Brain microvascular endothelial cell (primary cell): ENCODE measurements at regions not wholly inside any gene's neighbourhood (a gene's known extent, or its start where the extent isn't known, plus 50 kb on each side); places are given as distances from the start of the nearest gene placed in this dataset.
A peak's percentile ranks its signal among the peaks of the same experiment; 100 is the strongest.

ENCODE experiments used
- DNase-seq: peaks from one replicate; pipeline ENCODE4 v3.0.0-alpha.2; 2020
- H3K27ac ChIP-seq: fragments of 250-450 bp; sonication (Bioruptor Pico); 2 replicates; pipeline ENCODE4 v1.5.1; 2020; ENCODE audit warnings: mild to moderate bottlenecking, moderate library complexity
- H3K27me3 ChIP-seq: fragments of 250-450 bp; sonication (Bioruptor Pico); replicated peaks from 2 replicates; pipeline ENCODE4 v1.5.1; 2020; ENCODE audit warnings: mild to moderate bottlenecking
- H3K36me3 ChIP-seq: fragments of 250-450 bp; sonication (Bioruptor Pico); replicated peaks from 2 replicates; pipeline ENCODE4 v1.5.1; 2020; ENCODE audit warnings: mild to moderate bottlenecking
- H3K4me3 ChIP-seq: 2 replicates; pipeline ENCODE4 v1.5.1; 2011; ENCODE audit warnings: low read depth, mild to moderate bottlenecking, control low read depth, low read length, moderate library complexity
- CTCF ChIP-seq: IDR thresholded peaks from 2 replicates; pipeline ENCODE4 v1.5.1; 2011; ENCODE audit warnings: low read depth, mild to moderate bottlenecking, moderate library complexity, low read length, control low read depth, inconsistent platforms; ENCODE audit errors: missing control alignments
- in situ Hi-C: cut with HindIII; loops from 2 replicates; pipeline ENCODE4 v1.10.0; 2017; ENCODE audit warnings: low sequenced_read_pairs, low pct_ligation_motif_present

GRCh38 chr4:144283526-144283925 is 143.0 kb upstream of the GYPA start:
- Histone ChIP-seq H3K4me3 (no peak overlapping the region), H3K27ac (no peak overlapping the region), H3K27me3 (no peaks in the 10 kb centered on the region), H3K36me3 (no peaks in the 10 kb centered on the region)
- no peak for DNase-seq
- no peak for TF ChIP-seq CTCF
- in situ Hi-C loops = no loop called here

- in situ Hi-C loops = no loop called here
Observed at GRCh38 chr4:144284026-144284425, 143.5 kb upstream of the GYPA start.

GRCh38 chr4:144288011-144288903 is 147.7 kb upstream of the GYPA start:
- no peak overlapping the region for H3K4me3 ChIP-seq
- no peak for TF ChIP-seq CTCF
- H3K27ac ChIP-seq = no peak overlapping the region
- no peaks in the 10 kb centered on the region for H3K36me3 ChIP-seq
- in situ Hi-C loops = no loop called here
- no peaks in the 10 kb centered on the region for H3K27me3 ChIP-seq
- DNase-seq = peak; percentile 42

More at GRCh38 chr4:144284026-144284425, 143.5 kb upstream of the GYPA start:
- Histone ChIP-seq H3K36me3 (no peaks in the 10 kb centered on the region), H3K4me3 (no peak overlapping the region), H3K27me3 (no peaks in the 10 kb centered on the region), H3K27ac (no peak overlapping the region)
- DNase-seq = no peak
- no peak for TF ChIP-seq CTCF

- DNase-seq = no peak
- H3K27ac ChIP-seq = no peak overlapping the region
- TF ChIP-seq CTCF = no peak
- no peaks in the 10 kb centered on the region for H3K27me3 ChIP-seq
- no peak overlapping the region for H3K4me3 ChIP-seq
- H3K36me3 ChIP-seq = no peaks in the 10 kb centered on the region
- in situ Hi-C loops = no loop called here
Observed at GRCh38 chr4:144289667-144290428, 149.3 kb upstream of the GYPA start.

GRCh38 chr4:144291164-144291563 is 150.6 kb upstream of the GYPA start:
- H3K36me3 ChIP-seq = no peaks in the 10 kb centered on the region
- H3K4me3 ChIP-seq = no peak overlapping the region
- no peak for TF ChIP-seq CTCF
- in situ Hi-C loops = no loop called here
- no peak for DNase-seq
- H3K27ac ChIP-seq = no peak overlapping the region
- no peaks in the 10 kb centered on the region for H3K27me3 ChIP-seq
